H1 (cell line): ENCODE measurements at regions not wholly inside any gene's neighbourhood (a gene's known extent, or its start where the extent isn't known, plus 50 kb on each side); places are given as distances from the start of the nearest gene placed in this dataset.

ENCODE experiments used
- CTCF ChIA-PET: fragments of 300-600 bp; sonication (Branson Sonifier 250); formaldehyde crosslinking; loops from one replicate; lab custom pipeline; 2021; ENCODE audit not compliant: partially characterized antibody; lab: Charles Lee
- POLR2A ChIA-PET: fragments of 300-600 bp; sonication (Branson Sonifier 250); formaldehyde crosslinking; loops from one replicate; lab custom pipeline; 2021; ENCODE audit warnings: inconsistent platforms; ENCODE audit not compliant: partially characterized antibody; lab: Charles Lee
- DNase-seq, 2 experiments: peaks; one replicate each; pipeline versions ENCODE4 v3.0.0 to v3.0.0-alpha.2; 2010 to 2022; ENCODE audit warnings: low spot score in 2 of 2, low read depth in 1 of 2, mixed read lengths in 1 of 2
- FAIRE-seq: peaks from 2 replicates; lab custom pipeline; 2011; peaks lifted over from hg19 to GRCh38; lab: Jason Lieb, UNC
- H2AFZ ChIP-seq: 2 replicates; pipeline ENCODE4 v1.8.1; 2012; ENCODE audit warnings: low read length, inconsistent platforms
- H2AK5ac ChIP-seq: 2 replicates; pipeline ENCODE4 v1.6.1; 2013; ENCODE audit warnings: low read depth, low read length
- H2BK120ac ChIP-seq: replicated peaks from 2 replicates; pipeline ENCODE3; 2013; ENCODE audit warnings: low read depth, low read length, inconsistent platforms
- H2BK12ac ChIP-seq: 2 replicates; pipeline ENCODE4 v1.6.1; 2013; ENCODE audit warnings: low read depth, low read length
- H2BK15ac ChIP-seq: 2 replicates; pipeline ENCODE4 v1.6.1; 2013; ENCODE audit warnings: low read length
- H2BK20ac ChIP-seq: 2 replicates; pipeline ENCODE4 v1.6.1; 2013; ENCODE audit warnings: low read length
- H2BK5ac ChIP-seq: 2 replicates; pipeline ENCODE4 v1.6.1; 2013; ENCODE audit warnings: low read depth, low read length
- H3K14ac ChIP-seq: 2 replicates; pipeline ENCODE4 v1.6.1; 2013; ENCODE audit warnings: inconsistent platforms; ENCODE audit not compliant: insufficient read length
- H3K18ac ChIP-seq: 2 replicates; pipeline ENCODE4 v1.6.1; 2013; ENCODE audit warnings: low read length; ENCODE audit errors: extremely low read depth
- H3K23ac ChIP-seq: 2 replicates; pipeline ENCODE4 v1.6.1; 2013; ENCODE audit warnings: inconsistent platforms; ENCODE audit not compliant: insufficient read length
- H3K23me2 ChIP-seq: 2 replicates; pipeline ENCODE4 v1.6.1; 2013; ENCODE audit warnings: low read depth, low read length
- H3K27ac ChIP-seq: 2 replicates; pipeline ENCODE4 v1.6.1; 2011; ENCODE audit warnings: low read depth, low read length, inconsistent platforms
- H3K27me3 ChIP-seq, 4 experiments: replicated peaks in 1 of 4; 1 replicate in 1 of 4; 2 replicates in 3 of 4; pipeline versions ENCODE4 v1.6.1 to v1.8.1; 2011 to 2013; ENCODE audit warnings: low read length in 3 of 4, mild to moderate bottlenecking in 3 of 4, inconsistent platforms in 2 of 4, mixed read lengths in 2 of 4, moderate library complexity in 1 of 4; ENCODE audit not compliant: control insufficient read depth in 3 of 4, insufficient read depth in 3 of 4; ENCODE audit errors: extremely low read depth in 1 of 4
- H3K36me3 ChIP-seq, 4 experiments: 2 replicates each; pipeline versions ENCODE4 v1.6.1 to v1.8.1; 2011 to 2013; ENCODE audit warnings: mild to moderate bottlenecking in 4 of 4, low read length in 3 of 4, moderate library complexity in 2 of 4, control low read depth in 1 of 4, inconsistent platforms in 1 of 4; ENCODE audit not compliant: insufficient read depth in 4 of 4, control insufficient read depth in 2 of 4
- H3K4ac ChIP-seq: replicated peaks from 2 replicates; pipeline ENCODE3; 2013; ENCODE audit warnings: low read length, low read depth, mixed read lengths, inconsistent platforms; ENCODE audit not compliant: insufficient read length
- H3K4me1 ChIP-seq, 4 experiments: replicated peaks in 1 of 4; 1 replicate in 1 of 4; 2 replicates in 3 of 4; pipeline versions ENCODE4 v1.6.1 to v1.8.1; 2011 to 2013; ENCODE audit warnings: low read length in 3 of 4, inconsistent platforms in 2 of 4, mixed read lengths in 1 of 4; ENCODE audit not compliant: insufficient read depth in 4 of 4, control insufficient read depth in 3 of 4
- H3K4me2 ChIP-seq, 2 experiments: 2 replicates each; pipeline versions ENCODE4 v1.6.1 to v1.8.1; 2011 to 2013; ENCODE audit warnings: low read depth in 2 of 2, low read length in 2 of 2, control low read depth in 1 of 2, inconsistent platforms in 1 of 2, mild to moderate bottlenecking in 1 of 2; ENCODE audit not compliant: insufficient read depth in 1 of 2
- H3K4me3 ChIP-seq, 4 experiments: fragments of 200-600, 300-600 bp in 1 of 4; sonication (generic), shearing (Covaris generic), sonication (Bioruptor Twin) in 1 of 4; 2 replicates each; pipeline versions ENCODE4 v1.5.1 to v1.8.1; 2011 to 2016; ENCODE audit warnings: low read length in 4 of 4, low read depth in 3 of 4, control low read depth in 2 of 4, inconsistent platforms in 2 of 4, mild to moderate bottlenecking in 2 of 4, mixed read lengths in 1 of 4, moderate library complexity in 1 of 4; ENCODE audit not compliant: insufficient read depth in 2 of 4; ENCODE audit errors: extremely low read depth in 1 of 4
- H3K56ac ChIP-seq: replicated peaks from 2 replicates; pipeline ENCODE3; 2013; ENCODE audit warnings: low read depth, mild to moderate bottlenecking, mixed read lengths, low read length, inconsistent platforms; ENCODE audit not compliant: insufficient read length
- H3K79me1 ChIP-seq: 2 replicates; pipeline ENCODE4 v1.6.1; 2013; ENCODE audit warnings: low read depth, low read length, control low read depth
- H3K79me2 ChIP-seq, 2 experiments: 2 replicates each; pipeline versions ENCODE4 v1.6.1 to v1.8.1; 2012 to 2013; ENCODE audit warnings: low read length in 2 of 2, mild to moderate bottlenecking in 2 of 2, inconsistent platforms in 1 of 2; ENCODE audit not compliant: insufficient read depth in 2 of 2, control insufficient read depth in 1 of 2
- H3K9ac ChIP-seq, 4 experiments: replicated peaks in 1 of 4; 1 replicate in 1 of 4; 2 replicates in 3 of 4; pipeline versions ENCODE4 v1.6.1 to v1.8.1; 2011 to 2013; ENCODE audit warnings: low read depth in 3 of 4, low read length in 3 of 4, control low read depth in 2 of 4, mild to moderate bottlenecking in 2 of 4, moderate library complexity in 2 of 4, inconsistent platforms in 1 of 4; ENCODE audit errors: extremely low read depth in 1 of 4
- H3K9me3 ChIP-seq, 2 experiments: 2 replicates each; pipeline versions ENCODE4 v1.6.1 to v1.8.1; 2012 to 2013; ENCODE audit warnings: mild to moderate bottlenecking in 2 of 2, moderate library complexity in 2 of 2, control low read depth in 1 of 2, inconsistent platforms in 1 of 2, low read depth in 1 of 2, low read length in 1 of 2, mixed read lengths in 1 of 2; ENCODE audit not compliant: insufficient read depth in 2 of 2
- H4K20me1 ChIP-seq, 2 experiments: replicated peaks in 1 of 2; 2 replicates each; pipeline versions ENCODE3 to v1.8.1; 2011 to 2013; ENCODE audit warnings: inconsistent platforms in 2 of 2, low read length in 2 of 2, mild to moderate bottlenecking in 1 of 2; ENCODE audit not compliant: insufficient read depth in 2 of 2, control insufficient read depth in 1 of 2
- H4K5ac ChIP-seq: 2 replicates; pipeline ENCODE4 v1.6.1; 2013; ENCODE audit warnings: low read length, low read depth, mixed read lengths, inconsistent platforms; ENCODE audit not compliant: insufficient read length
- H4K8ac ChIP-seq: 2 replicates; pipeline ENCODE4 v1.8.0; 2013; ENCODE audit warnings: mild to moderate bottlenecking, moderate library complexity, low read length, inconsistent platforms; ENCODE audit not compliant: insufficient read depth; ENCODE audit errors: extremely low read depth
- H4K91ac ChIP-seq: replicated peaks from 2 replicates; pipeline ENCODE3; 2013; ENCODE audit warnings: low read length, mixed read lengths, inconsistent platforms; ENCODE audit not compliant: insufficient read length
- CEBPB ChIP-seq: IDR thresholded peaks from 2 replicates; pipeline ENCODE4 v1.6.1; 2012; ENCODE audit warnings: low read depth, low read length
- CREB1 ChIP-seq: IDR thresholded peaks from 2 replicates; pipeline ENCODE4 v1.6.1; 2012; ENCODE audit warnings: inconsistent platforms
- E2F6 ChIP-seq: IDR thresholded peaks from 2 replicates; pipeline ENCODE4 v1.6.1; 2012; ENCODE audit warnings: inconsistent platforms
- FOSL1 ChIP-seq: IDR thresholded peaks from 2 replicates; pipeline ENCODE4 v1.6.1; 2011; ENCODE audit warnings: mild to moderate bottlenecking, low read depth, low read length, moderate library complexity; ENCODE audit not compliant: insufficient read depth
- GTF2F1 ChIP-seq: IDR thresholded peaks from 2 replicates; pipeline ENCODE4 v1.6.1; 2012; ENCODE audit warnings: low read depth, low read length, improper control_type of control experiment, borderline replicate concordance
- HDAC2 ChIP-seq, 2 experiments: fragments of 300-600 bp in 1 of 2; sonication (generic) in 1 of 2; IDR thresholded peaks; 2 replicates each; pipeline ENCODE4 v1.6.1; 2011 to 2012; ENCODE audit warnings: low read depth in 2 of 2, low read length in 2 of 2, mild to moderate bottlenecking in 2 of 2, moderate library complexity in 2 of 2, borderline replicate concordance in 1 of 2, inconsistent platforms in 1 of 2
- RBBP5 ChIP-seq: IDR thresholded peaks from 2 replicates; pipeline ENCODE4 v1.7.1; 2012; ENCODE audit warnings: low read depth, mild to moderate bottlenecking, inconsistent platforms, low read length, moderate library complexity, borderline replicate concordance
- RFX5 ChIP-seq: IDR thresholded peaks from 2 replicates; pipeline ENCODE4 v1.6.1; 2011; ENCODE audit warnings: low read depth, low read length, improper control_type of control experiment, borderline replicate concordance
- WGBS, 2 experiments: shearing (Covaris generic) in 1 of 2; methylation state at CpG; one replicate each; pipeline versions ENCODE4 v1.1.6 to v1.1.7; 2013 to 2015; ENCODE audit warnings: low lambda C conversion rate in 2 of 2, mixed read lengths in 2 of 2, inconsistent platforms in 1 of 2, low coverage in 1 of 2, missing lambda C conversion rate in 1 of 2; ENCODE audit not compliant: insufficient replicate concordance in 2 of 2, insufficient coverage in 1 of 2, insufficient read length in 1 of 2; ENCODE audit errors: extremely low coverage in 1 of 2, missing lambda C conversion rate in 1 of 2; 5-methylcytosine and 5-hydroxymethylcytosine counted together

GRCh38 chr13:80273718-80274117 lies 67.2 kb downstream of the SPRY2 start:
- FAIRE-seq: no peak
- H4K8ac ChIP-seq: no peak overlapping the region
- WGBS, 2 experiments: 92% methylated on average over 3 of the region's 3 CpGs; no CpG with 5 or more reads in 1 of the 2 experiments

More at GRCh38 chr13:80273718-80274117, 67.2 kb downstream of the SPRY2 start:
- H2BK120ac ChIP-seq: no peak overlapping the region
- no peak overlapping the region for H4K91ac ChIP-seq
- H3K14ac ChIP-seq: no peak overlapping the region
- H4K5ac ChIP-seq: no peak overlapping the region
- DNase-seq: no peak
- H3K18ac ChIP-seq: no peak overlapping the region
- no peak overlapping the region for H3K4ac ChIP-seq
- H3K23ac ChIP-seq: no peak overlapping the region
- H3K9ac ChIP-seq: no peak overlapping the region
- no peak overlapping the region for H3K4me3 ChIP-seq
- H3K56ac ChIP-seq: no peak overlapping the region
- no peaks in the 10 kb centered on the region for H3K27me3 ChIP-seq
- H3K4me2 ChIP-seq: no peak overlapping the region
- H3K36me3 ChIP-seq: no peaks in the 10 kb centered on the region; a peak in 1 of 8 replicates
- H3K9me3 ChIP-seq: no peaks in the 10 kb centered on the region; a peak in 1 of 4 replicates
- no peaks in the 10 kb centered on the region for H4K20me1 ChIP-seq
- no peak for TF ChIP-seq RBBP5
- TF ChIP-seq E2F6: no peak
- TF ChIP-seq CREB1: no peak
- TF ChIP-seq CEBPB: no peak
- TF ChIP-seq RFX5: no peak
- no peak for TF ChIP-seq GTF2F1
- no peak for TF ChIP-seq HDAC2 (IDR thresholded peaks at IDR 0.05; ENCODE audit: borderline replicate concordance in 1 of 2, low read depth in 2 of 2, low read length in 2 of 2)
- no peak for TF ChIP-seq FOSL1
- ChIA-PET CTCF (interaction anchor here (1.2 kb wide), 1 partner anchor 24 kb away, joined by 3 read pairs; no protein-coding TSS in a partner anchor), POLR2A (no interaction called here)
- H3K4me1 ChIP-seq: peaks cover 0 to 3% (median 0%) of the 10 kb centered on the region in 4 experiments; a peak in 1 of 7 replicates
- no peaks in the 10 kb centered on the region for H3K79me2 ChIP-seq
- H2BK20ac ChIP-seq: no peak overlapping the region
- no peak overlapping the region for H2BK15ac ChIP-seq
- H3K23me2 ChIP-seq: no peaks in the 10 kb centered on the region
- H2BK5ac ChIP-seq: no peak overlapping the region
- H3K79me1 ChIP-seq: no peaks in the 10 kb centered on the region
- no peak overlapping the region for H3K27ac ChIP-seq
- H2AK5ac ChIP-seq: no peak overlapping the region
- H2AFZ ChIP-seq: no peak overlapping the region
- no peak overlapping the region for H2BK12ac ChIP-seq
